Esophagus squamous epithelium (tissue), 4 donors: ENCODE measurements at regions not wholly inside any gene's neighbourhood (a gene's known extent, or its start where the extent isn't known, plus 50 kb on each side); places are given as distances from the start of the nearest gene placed in this dataset.

Experiments used
- CTCF ChIP-seq, 6 experiments: fragments of 450-650 bp in 4 of 6; fragments of 200-600 bp in 2 of 6; sonication (generic) in 2 of 6; IDR thresholded peaks; one replicate each; pipeline ENCODE4 v1.5.1; 2016 to 2019; ENCODE audit warnings: antibody characterized with exemption in 6 of 6, mild to moderate bottlenecking in 4 of 6, moderate library complexity in 4 of 6
- POLR2A ChIP-seq, 4 donors: fragments of 450-650 bp; IDR thresholded peaks; one replicate each; pipeline ENCODE4 v1.6.1; 2017; ENCODE audit warnings: antibody characterized with exemption in 4 of 4, mild to moderate bottlenecking in 4 of 4, moderate library complexity in 3 of 4

GRCh38 chr11:130707217-130707616 is 209.1 kb downstream of the SNX19 start:
- no peak for TF ChIP-seq CTCF (IDR thresholded peaks at IDR 0.05)
- TF ChIP-seq POLR2A (IDR thresholded peaks at IDR 0.05), result no peak
